ENCODE measurements at regions not wholly inside any gene's neighbourhood (a gene's known extent, or its start where the extent isn't known, plus 50 kb on each side); places are given as distances from the start of the nearest gene placed in this dataset.

GRCh38 chr13:107847406-107847805, 367.9 kb downstream of the LIG4 start:
- no peak for TF ChIP-seq CTCF (IDR thresholded peaks at IDR 0.05; ENCODE audit: insufficient read depth, low read length, poor library complexity, severe bottlenecking)
- no peak for TF ChIP-seq EZH2phosphoT487 (conservative IDR thresholded peaks at IDR 0.05; ENCODE audit: low read length)

All from SU-DHL-6 (cell line).